ENCODE measurements at regions not wholly inside any gene's neighbourhood (a gene's known extent, or its start where the extent isn't known, plus 50 kb on each side); places are given as distances from the start of the nearest gene placed in this dataset.

DNA sequence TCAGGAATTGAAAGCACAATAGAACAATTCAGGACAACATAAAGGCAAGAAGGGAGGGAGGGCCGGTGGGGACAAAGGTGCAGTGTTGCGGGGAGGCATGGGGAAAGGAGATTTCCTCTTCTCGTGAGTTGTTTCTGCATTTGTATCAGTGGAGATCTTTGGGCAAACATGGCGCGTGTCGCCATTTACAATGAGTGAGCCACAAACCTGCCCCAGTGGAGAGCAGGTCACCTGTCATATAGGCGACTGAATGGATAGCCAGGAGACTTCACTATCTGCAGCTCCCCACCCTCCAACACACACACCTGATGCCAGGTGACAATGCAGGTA, 87.7 kb upstream of the SLC45A1 start:
- TF ChIP-seq POLR2A (IDR thresholded peaks at IDR 0.05; ENCODE audit: low read length) (no peak), GATA1 (IDR thresholded peaks at IDR 0.05; ENCODE audit: low read depth, low read length) (no peak)
